Caco-2 (cell line): ENCODE measurements at regions not wholly inside any gene's neighbourhood (a gene's known extent, or its start where the extent isn't known, plus 50 kb on each side); places are given as distances from the start of the nearest gene placed in this dataset.
A peak's percentile ranks its signal among the peaks of the same experiment; 100 is the strongest.
"Not testable (repeated sequence)": the region's sequence is repeated elsewhere in the genome, so short reads cannot be mapped to it uniquely, and the experiment has no call there.

ENCODE experiments used
- BruUV-seq: library from RNA; stranded (reverse); fragments of 400-500 nt; replicated peaks from 2 replicates; lab custom pipeline; 2021; lab: Mats Ljungman, UMichigan
- CTCF ChIA-PET: fragments of 300-600 bp; sonication (Branson Sonifier 250); formaldehyde crosslinking; loops from one replicate; lab custom pipeline; 2022; ENCODE audit warnings: antibody characterized with exemption; lab: Charles Lee
- POLR2A ChIA-PET: fragments of 300-600 bp; sonication (Branson Sonifier 250); formaldehyde crosslinking; loops from one replicate; lab custom pipeline; 2022; ENCODE audit warnings: antibody characterized with exemption; lab: Charles Lee
- DNase-seq, 2 experiments: peaks; one replicate each; pipeline versions ENCODE4 v3.0.0 to v3.0.0-alpha.2; 2020 to 2022
- H3K27me3 ChIP-seq: replicated peaks from 2 replicates; pipeline ENCODE4 v1.6.0; 2011; ENCODE audit warnings: low read length; ENCODE audit not compliant: control insufficient read depth, insufficient read depth
- H3K36me3 ChIP-seq: 2 replicates; pipeline ENCODE4 v1.5.1; 2011; ENCODE audit warnings: low read length; ENCODE audit not compliant: control insufficient read depth, insufficient read depth
- H3K4me1 ChIP-seq: fragments of 250-450 bp; sonication (Bioruptor Pico); 2 replicates; pipeline ENCODE4 v1.5.1; 2020; ENCODE audit warnings: mild to moderate bottlenecking
- H3K4me3 ChIP-seq: 2 replicates; pipeline ENCODE4 v1.5.1; 2011; ENCODE audit warnings: low read depth, mild to moderate bottlenecking, control low read depth, low read length
- H3K9me3 ChIP-seq: fragments of 250-450 bp; sonication (Bioruptor Pico); 2 replicates; pipeline ENCODE4 v1.5.1; 2020; ENCODE audit warnings: mild to moderate bottlenecking, moderate library complexity
- H3K27ac Mint-ChIP-seq: one replicate; pipeline ENCODE4 v1.8.0; 2022; ENCODE audit warnings: mixed read lengths; ENCODE audit not compliant: unreplicated experiment
- H3K27me3 Mint-ChIP-seq: one replicate; pipeline ENCODE4 v1.8.0; 2022; ENCODE audit warnings: mixed read lengths; ENCODE audit not compliant: insufficient read depth, unreplicated experiment
- H3K36me3 Mint-ChIP-seq: one replicate; pipeline ENCODE4 v1.8.0; 2022; ENCODE audit warnings: mild to moderate bottlenecking, mixed read lengths; ENCODE audit not compliant: insufficient read depth, unreplicated experiment
- H3K4me1 Mint-ChIP-seq: one replicate; pipeline ENCODE4 v1.8.0; 2022; ENCODE audit warnings: low read depth, mixed read lengths; ENCODE audit not compliant: unreplicated experiment
- H3K4me3 Mint-ChIP-seq: one replicate; pipeline ENCODE4 v1.8.0; 2022; ENCODE audit warnings: mild to moderate bottlenecking, moderate library complexity, mixed read lengths; ENCODE audit not compliant: unreplicated experiment
- H3K9me3 Mint-ChIP-seq: one replicate; pipeline ENCODE4 v1.8.0; 2022; ENCODE audit warnings: mixed read lengths; ENCODE audit not compliant: unreplicated experiment
- CTCF ChIP-seq, 2 experiments: fragments of 200-600 bp in 1 of 2; IDR thresholded peaks; 1 replicate in 1 of 2; 2 replicates in 1 of 2; pipeline versions ENCODE4 v1.5.1 to v1.8.0; 2011 to 2022; ENCODE audit warnings: antibody characterized with exemption in 1 of 2, control low read depth in 1 of 2, inconsistent platforms in 1 of 2, low read depth in 1 of 2, low read length in 1 of 2, mild to moderate bottlenecking in 1 of 2, moderate library complexity in 1 of 2; ENCODE audit not compliant: insufficient read depth in 1 of 2, severe bottlenecking in 1 of 2, unreplicated experiment in 1 of 2
- intact Hi-C: fragments of 100-400 bp; cut with micrococcal nuclease; formaldehyde crosslinking; loops from one replicate; pipeline ENCODE4 v1.10.0; 2022; ENCODE audit not compliant: unreplicated experiment

- intact Hi-C loops: loop anchor here (1.0 to 10.0 kb wide), 6 partner anchors 38 to 1443 kb away; no protein-coding TSS in a partner anchor
- no peaks in the 10 kb centered on the region for H3K4me1 ChIP-seq
- TF ChIP-seq CTCF (IDR thresholded peaks at IDR 0.05; ENCODE audit: insufficient read depth in 1 of 2, low read depth in 1 of 2, low read length in 1 of 2, severe bottlenecking in 1 of 2, unreplicated experiment in 1 of 2): peak; percentile 44 to 57
- DNase-seq: peak in 1 of 2 experiments; percentile 30
- peaks cover 9% of the 10 kb centered on the region; the same call in 1 of the 2 replicates for H3K9me3 ChIP-seq
- H3K4me3 ChIP-seq: no peak overlapping the region
- ChIA-PET CTCF (interaction anchor here (0.6 to 1.2 kb wide), 6 partner anchors 28 to 893 kb away, joined by 3 to 13 read pairs (median 3); no protein-coding TSS in a partner anchor), POLR2A (no interaction called here)
- no peaks in the 10 kb centered on the region for H3K36me3 ChIP-seq
- H3K27me3 ChIP-seq: no peaks in the 10 kb centered on the region
- no peaks in the 10 kb centered on the region for H3K27me3 Mint-ChIP-seq
- no peaks in the 10 kb centered on the region for H3K36me3 Mint-ChIP-seq
- no peaks in the 10 kb centered on the region for H3K9me3 Mint-ChIP-seq
- no TSS peak for BruUV-seq
- no peaks in the 10 kb centered on the region for H3K4me1 Mint-ChIP-seq
- H3K27ac Mint-ChIP-seq: no peak overlapping the region
- no peak overlapping the region for H3K4me3 Mint-ChIP-seq
Measured at GRCh38 chr13:81017513-81018152, 676.7 kb upstream of the SPRY2 start.

GRCh38 chr13:81012031-81012430 lies 671.1 kb upstream of the SPRY2 start:
- peak in 1 of 2 experiments; percentile 12 for DNase-seq
- CTCF ChIA-PET: no interaction called here
- TF ChIP-seq CTCF (IDR thresholded peaks at IDR 0.05; ENCODE audit: insufficient read depth in 1 of 2, low read depth in 1 of 2, low read length in 1 of 2, severe bottlenecking in 1 of 2, unreplicated experiment in 1 of 2): no peak
- H3K4me3 ChIP-seq: no peak overlapping the region
- BruUV-seq: no TSS peak
- intact Hi-C loops: loop anchor here (10.0 kb wide), 1 partner anchor 1437 kb away; no protein-coding TSS in a partner anchor
- POLR2A ChIA-PET: no interaction called here
- Mint-ChIP-seq H3K9me3 (peaks cover 9% of the 10 kb centered on the region), H3K27me3 (peaks cover 6% of the 10 kb centered on the region), H3K36me3 (no peaks in the 10 kb centered on the region), H3K27ac (no peak overlapping the region), H3K4me3 (no peak overlapping the region), H3K4me1 (no peaks in the 10 kb centered on the region)
- no peaks in the 10 kb centered on the region for H3K4me1 ChIP-seq
- no peaks in the 10 kb centered on the region for H3K36me3 ChIP-seq
- no peaks in the 10 kb centered on the region for H3K27me3 ChIP-seq
- H3K9me3 ChIP-seq: peaks cover 4% of the 10 kb centered on the region; the same call in 1 of the 2 replicates

- H3K9me3 ChIP-seq: peaks cover 5% of the 10 kb centered on the region; the same call in 1 of the 2 replicates
- Mint-ChIP-seq H3K27ac (no peak overlapping the region), H3K9me3 (no peaks in the 10 kb centered on the region), H3K27me3 (no peaks in the 10 kb centered on the region), H3K4me3 (no peak overlapping the region), H3K4me1 (no peaks in the 10 kb centered on the region), H3K36me3 (no peaks in the 10 kb centered on the region)
- no peaks in the 10 kb centered on the region for H3K27me3 ChIP-seq
- BruUV-seq: no TSS peak
- ChIA-PET POLR2A (no interaction called here), CTCF (no interaction called here)
- no peaks in the 10 kb centered on the region for H3K36me3 ChIP-seq
- no peak overlapping the region for H3K4me3 ChIP-seq
- TF ChIP-seq CTCF (IDR thresholded peaks at IDR 0.05; ENCODE audit: insufficient read depth in 1 of 2, low read depth in 1 of 2, low read length in 1 of 2, severe bottlenecking in 1 of 2, unreplicated experiment in 1 of 2): no peak
- intact Hi-C loops: no loop called here
- DNase-seq: no peak
- no peaks in the 10 kb centered on the region for H3K4me1 ChIP-seq
Measured at GRCh38 chr13:81001828-81002385, 661.0 kb upstream of the SPRY2 start.

GRCh38 chr13:80998603-80999002 lies 657.7 kb upstream of the SPRY2 start:
- H3K36me3 ChIP-seq, H3K4me3 Mint-ChIP-seq, POLR2A ChIA-PET, intact Hi-C loops, H3K4me1 ChIP-seq, H3K27me3 Mint-ChIP-seq, H3K9me3 Mint-ChIP-seq, H3K9me3 ChIP-seq, BruUV-seq, DNase-seq, H3K27ac Mint-ChIP-seq, CTCF ChIA-PET, H3K4me3 ChIP-seq, H3K4me1 Mint-ChIP-seq, H3K36me3 Mint-ChIP-seq, H3K27me3 ChIP-seq: not testable (repeated sequence)
